ENCODE measurements at regions not wholly inside any gene's neighbourhood (a gene's known extent, or its start where the extent isn't known, plus 50 kb on each side); places are given as distances from the start of the nearest gene placed in this dataset.
"Not testable (repeated sequence)": the region's sequence is repeated elsewhere in the genome, so short reads cannot be mapped to it uniquely, and the experiment has no call there.

DNA sequence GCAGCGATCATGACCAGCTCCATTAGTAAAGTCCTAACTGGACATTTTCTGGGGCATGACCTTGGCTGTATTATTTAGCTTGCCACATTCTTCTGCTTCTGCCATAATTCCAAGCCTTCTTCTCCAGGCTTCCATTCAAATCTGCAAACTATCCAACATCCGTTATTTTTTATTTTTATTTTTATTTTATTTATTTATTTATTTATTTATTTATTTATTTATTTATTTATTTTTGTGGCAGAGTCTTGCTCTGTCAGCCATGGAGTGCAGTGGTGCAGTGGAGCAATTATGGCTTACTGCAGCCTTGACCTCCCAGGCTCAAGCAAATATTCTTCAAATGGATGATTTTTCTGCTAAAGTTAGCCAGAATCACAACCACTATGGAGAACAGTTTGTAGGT is 187.2 kb upstream of the CDK1 start:
- in situ Hi-C loops (cut with MboI; ENCODE audit: low pct_unique_long_range_greater_than_20kb, low sequenced_read_pairs, unreplicated experiment), result no loop called here
- TF ChIP-seq, protein P1, sequence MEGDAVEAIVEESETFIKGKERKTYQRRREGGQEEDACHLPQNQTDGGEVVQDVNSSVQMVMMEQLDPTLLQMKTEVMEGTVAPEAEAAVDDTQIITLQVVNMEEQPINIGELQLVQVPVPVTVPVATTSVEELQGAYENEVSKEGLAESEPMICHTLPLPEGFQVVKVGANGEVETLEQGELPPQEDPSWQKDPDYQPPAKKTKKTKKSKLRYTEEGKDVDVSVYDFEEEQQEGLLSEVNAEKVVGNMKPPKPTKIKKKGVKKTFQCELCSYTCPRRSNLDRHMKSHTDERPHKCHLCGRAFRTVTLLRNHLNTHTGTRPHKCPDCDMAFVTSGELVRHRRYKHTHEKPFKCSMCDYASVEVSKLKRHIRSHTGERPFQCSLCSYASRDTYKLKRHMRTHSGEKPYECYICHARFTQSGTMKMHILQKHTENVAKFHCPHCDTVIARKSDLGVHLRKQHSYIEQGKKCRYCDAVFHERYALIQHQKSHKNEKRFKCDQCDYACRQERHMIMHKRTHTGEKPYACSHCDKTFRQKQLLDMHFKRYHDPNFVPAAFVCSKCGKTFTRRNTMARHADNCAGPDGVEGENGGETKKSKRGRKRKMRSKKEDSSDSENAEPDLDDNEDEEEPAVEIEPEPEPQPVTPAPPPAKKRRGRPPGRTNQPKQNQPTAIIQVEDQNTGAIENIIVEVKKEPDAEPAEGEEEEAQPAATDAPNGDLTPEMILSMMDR (IDR thresholded peaks at IDR 0.05; ENCODE audit: extremely low read depth, insufficient read depth, missing control alignments), result no peak
- no peak for DNase-seq (ENCODE audit: low spot score)

DNA sequence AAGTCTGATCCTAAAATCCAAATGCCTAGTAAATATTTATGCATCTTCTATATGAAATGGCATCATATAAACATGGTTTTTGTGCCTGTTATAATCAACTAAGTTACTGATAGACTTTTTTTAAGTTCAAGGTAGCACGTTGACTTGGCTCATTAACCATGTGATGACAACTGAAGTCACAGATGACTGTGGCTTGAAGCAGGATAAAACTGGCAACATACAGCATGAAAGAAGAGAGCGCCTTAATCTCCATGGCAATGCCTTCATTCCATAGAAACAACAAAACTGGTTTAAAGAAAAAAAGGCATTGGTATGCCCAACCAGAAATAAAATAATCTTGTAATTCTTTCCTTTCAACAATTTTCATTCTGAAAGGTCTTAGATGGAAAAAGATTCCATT is 188.9 kb upstream of the CDK1 start:
- in situ Hi-C loops (cut with MboI; ENCODE audit: low pct_unique_long_range_greater_than_20kb, low sequenced_read_pairs, unreplicated experiment), result no loop called here
- TF ChIP-seq, protein P1 (IDR thresholded peaks at IDR 0.05; ENCODE audit: extremely low read depth, insufficient read depth, missing control alignments), result no peak

DNA sequence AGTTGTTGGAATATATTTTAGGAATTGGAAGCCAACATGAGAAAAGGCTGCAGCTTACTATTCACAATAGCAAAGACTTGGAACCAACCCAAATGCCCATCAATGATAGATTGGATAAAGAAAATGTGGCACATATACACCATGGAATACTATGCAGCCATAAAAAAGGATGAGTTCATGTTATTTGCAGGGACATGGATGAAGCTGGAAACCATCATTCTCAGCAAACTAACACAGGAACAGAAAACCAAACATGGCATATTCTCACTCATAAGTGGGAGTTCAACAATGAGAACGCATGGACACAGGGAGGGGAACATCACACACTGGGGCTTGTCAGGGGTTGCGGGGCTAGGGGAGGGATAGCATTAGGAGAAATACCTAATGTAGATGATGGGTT is 192.1 kb upstream of the ANK3 start:
- DNase-seq (ENCODE audit: low spot score); in situ Hi-C loops (cut with MboI; ENCODE audit: low pct_unique_long_range_greater_than_20kb, low sequenced_read_pairs, unreplicated experiment): not testable (repeated sequence)

More for the DNA sequence above, 188.9 kb upstream of the CDK1 start:
- DNase-seq (ENCODE audit: low spot score), result no peak

DNA sequence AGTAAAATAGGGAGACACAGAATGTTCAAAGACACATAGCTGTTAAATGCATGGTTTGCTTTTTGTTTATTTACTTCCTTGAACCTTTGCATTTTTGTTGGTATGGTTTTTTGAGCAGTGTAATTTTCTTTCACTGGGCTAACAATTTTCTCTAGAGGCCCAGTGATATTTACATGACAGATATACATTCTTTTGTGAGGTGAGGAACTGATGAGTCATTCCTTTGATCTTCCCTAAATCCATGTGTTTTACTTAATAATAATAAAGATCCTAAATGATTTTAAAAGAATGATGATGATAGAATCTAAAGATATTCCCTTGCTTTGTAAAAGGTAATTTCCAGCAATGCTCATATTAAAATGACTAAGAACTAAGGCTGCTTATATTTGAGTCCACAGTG is 188.5 kb upstream of the ANK3 start:
- no peak for DNase-seq (ENCODE audit: low spot score)
- in situ Hi-C loops (cut with MboI; ENCODE audit: low pct_unique_long_range_greater_than_20kb, low sequenced_read_pairs, unreplicated experiment), result no loop called here
- TF ChIP-seq, protein P1 (IDR thresholded peaks at IDR 0.05; ENCODE audit: extremely low read depth, insufficient read depth, missing control alignments), result no peak

DNA sequence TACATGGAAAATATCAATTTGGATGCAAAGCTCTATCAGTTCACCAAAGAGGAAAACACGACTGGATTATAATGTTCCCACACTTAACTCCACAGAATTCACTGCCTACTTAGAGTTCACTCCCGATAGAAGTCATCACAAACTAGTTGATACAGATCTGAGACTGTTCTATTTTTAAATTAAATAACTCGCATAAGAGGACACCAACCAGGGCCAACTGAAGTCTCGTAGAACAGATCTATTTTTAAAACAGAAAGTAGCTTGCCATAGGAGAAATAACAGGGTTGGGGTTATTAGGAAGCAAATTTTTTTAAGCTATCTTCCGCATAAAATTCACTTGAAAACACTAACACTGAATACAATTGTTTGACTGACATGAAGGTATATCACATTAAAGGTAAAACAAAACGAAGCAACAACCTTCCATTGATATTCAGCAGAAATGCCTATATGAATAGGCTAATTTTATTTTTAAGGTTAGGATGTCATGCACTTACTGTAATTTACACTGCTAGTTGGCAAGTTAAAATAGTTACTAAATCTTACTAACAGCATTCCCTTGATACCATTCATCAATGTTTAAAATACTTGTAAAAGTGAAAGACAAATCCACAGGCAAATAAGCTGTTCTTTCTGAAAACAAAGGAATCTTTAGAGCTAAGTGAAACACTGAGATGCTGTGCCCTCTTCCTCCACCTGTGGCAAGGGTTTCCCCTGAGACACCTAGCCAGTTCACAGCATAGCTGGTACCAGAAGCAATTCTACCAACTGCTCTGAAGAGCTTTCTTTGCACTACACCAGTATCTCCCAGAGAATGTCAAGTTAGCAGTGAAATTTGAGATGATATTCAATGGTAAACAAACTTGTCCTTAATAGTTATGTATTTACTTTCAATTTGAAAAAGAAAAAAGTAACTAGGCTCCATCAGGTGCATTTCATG is 186.7 kb upstream of the ANK3 start:
- in situ Hi-C loops (cut with MboI; ENCODE audit: low pct_unique_long_range_greater_than_20kb, low sequenced_read_pairs, unreplicated experiment), result no loop called here
- DNase-seq (ENCODE audit: low spot score), result no peak
- TF ChIP-seq, protein P1 (IDR thresholded peaks at IDR 0.05; ENCODE audit: extremely low read depth, insufficient read depth, missing control alignments), result no peak

DNA sequence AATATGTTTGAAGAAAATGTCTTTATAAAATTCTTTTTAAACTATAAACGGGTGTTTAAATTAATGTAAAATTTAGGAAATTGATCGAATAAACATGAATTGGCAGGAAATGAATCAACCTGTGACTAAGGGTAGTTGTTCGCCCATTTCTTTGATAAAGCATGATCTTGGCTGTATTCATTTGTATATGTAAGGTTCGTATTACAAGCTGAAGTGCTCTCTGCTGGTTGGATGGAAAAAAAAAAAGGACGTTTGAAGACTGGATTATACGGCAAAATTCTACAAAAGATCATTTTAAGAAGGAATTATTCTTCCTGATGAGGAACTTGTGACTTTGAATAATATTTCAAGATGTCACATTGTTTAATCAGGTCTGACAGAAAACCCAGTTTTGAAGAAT is 185.4 kb upstream of the ANK3 start:
- in situ Hi-C loops (cut with MboI; ENCODE audit: low pct_unique_long_range_greater_than_20kb, low sequenced_read_pairs, unreplicated experiment), result no loop called here
- DNase-seq (ENCODE audit: low spot score), result no peak

DNA sequence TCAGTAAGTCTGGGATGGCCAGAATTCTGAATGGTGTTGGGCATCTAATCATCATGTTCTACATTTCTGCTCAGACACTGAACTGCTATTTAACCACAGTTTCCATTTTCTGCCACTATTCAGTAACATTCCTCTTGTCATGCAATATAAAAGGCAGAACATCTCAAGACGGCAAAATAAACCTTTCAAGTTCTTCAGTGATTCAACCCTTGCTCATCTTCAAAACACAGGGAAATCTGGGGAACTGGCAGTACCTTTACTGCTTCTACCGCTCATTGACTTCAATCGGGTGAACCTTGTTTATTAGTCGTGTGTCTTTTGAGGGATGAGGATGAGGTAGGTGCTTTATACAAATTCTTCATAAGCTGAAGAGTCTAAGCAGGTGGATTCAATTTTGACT is 184.7 kb upstream of the ANK3 start:
- DNase-seq (ENCODE audit: low spot score), result no peak
- TF ChIP-seq, protein P1 (IDR thresholded peaks at IDR 0.05; ENCODE audit: extremely low read depth, insufficient read depth, missing control alignments), result no peak
- in situ Hi-C loops (cut with MboI; ENCODE audit: low pct_unique_long_range_greater_than_20kb, low sequenced_read_pairs, unreplicated experiment), result no loop called here

More for the DNA sequence above, 185.4 kb upstream of the ANK3 start:
- TF ChIP-seq, protein P1 (IDR thresholded peaks at IDR 0.05; ENCODE audit: extremely low read depth, insufficient read depth, missing control alignments), result no peak

Data from GM13977 (cell line).